ENCODE measurements at regions not wholly inside any gene's neighbourhood (a gene's known extent, or its start where the extent isn't known, plus 50 kb on each side); places are given as distances from the start of the nearest gene placed in this dataset.

DNA sequence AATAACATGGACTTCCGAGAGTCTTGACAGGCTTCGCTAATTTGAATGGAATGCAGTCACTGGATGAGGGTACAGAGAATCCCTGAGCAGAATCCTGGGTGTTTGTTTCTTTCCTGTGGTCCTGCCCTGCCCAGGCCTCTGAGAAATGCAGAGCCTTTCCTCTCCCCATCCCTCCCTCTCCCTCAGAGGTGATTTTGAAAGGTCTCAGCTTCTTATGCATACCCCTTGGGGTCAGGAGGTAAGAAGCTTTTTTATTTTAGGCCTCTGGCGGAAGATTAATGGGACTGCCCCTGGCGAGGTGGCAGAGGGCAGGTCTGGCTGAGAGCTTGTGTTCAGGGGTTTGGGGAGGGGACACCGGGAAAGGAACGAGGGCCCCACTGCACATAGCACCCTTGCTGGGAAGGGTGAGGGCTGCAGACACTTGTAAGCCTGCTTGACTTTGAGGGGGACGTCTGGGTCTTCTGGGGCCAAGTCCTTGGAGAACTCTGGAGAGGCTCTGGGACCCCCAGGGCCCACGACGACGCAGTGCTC lies 116.5 kb upstream of the SLC45A1 start (continued):
- TF ChIP-seq, protein P1, sequence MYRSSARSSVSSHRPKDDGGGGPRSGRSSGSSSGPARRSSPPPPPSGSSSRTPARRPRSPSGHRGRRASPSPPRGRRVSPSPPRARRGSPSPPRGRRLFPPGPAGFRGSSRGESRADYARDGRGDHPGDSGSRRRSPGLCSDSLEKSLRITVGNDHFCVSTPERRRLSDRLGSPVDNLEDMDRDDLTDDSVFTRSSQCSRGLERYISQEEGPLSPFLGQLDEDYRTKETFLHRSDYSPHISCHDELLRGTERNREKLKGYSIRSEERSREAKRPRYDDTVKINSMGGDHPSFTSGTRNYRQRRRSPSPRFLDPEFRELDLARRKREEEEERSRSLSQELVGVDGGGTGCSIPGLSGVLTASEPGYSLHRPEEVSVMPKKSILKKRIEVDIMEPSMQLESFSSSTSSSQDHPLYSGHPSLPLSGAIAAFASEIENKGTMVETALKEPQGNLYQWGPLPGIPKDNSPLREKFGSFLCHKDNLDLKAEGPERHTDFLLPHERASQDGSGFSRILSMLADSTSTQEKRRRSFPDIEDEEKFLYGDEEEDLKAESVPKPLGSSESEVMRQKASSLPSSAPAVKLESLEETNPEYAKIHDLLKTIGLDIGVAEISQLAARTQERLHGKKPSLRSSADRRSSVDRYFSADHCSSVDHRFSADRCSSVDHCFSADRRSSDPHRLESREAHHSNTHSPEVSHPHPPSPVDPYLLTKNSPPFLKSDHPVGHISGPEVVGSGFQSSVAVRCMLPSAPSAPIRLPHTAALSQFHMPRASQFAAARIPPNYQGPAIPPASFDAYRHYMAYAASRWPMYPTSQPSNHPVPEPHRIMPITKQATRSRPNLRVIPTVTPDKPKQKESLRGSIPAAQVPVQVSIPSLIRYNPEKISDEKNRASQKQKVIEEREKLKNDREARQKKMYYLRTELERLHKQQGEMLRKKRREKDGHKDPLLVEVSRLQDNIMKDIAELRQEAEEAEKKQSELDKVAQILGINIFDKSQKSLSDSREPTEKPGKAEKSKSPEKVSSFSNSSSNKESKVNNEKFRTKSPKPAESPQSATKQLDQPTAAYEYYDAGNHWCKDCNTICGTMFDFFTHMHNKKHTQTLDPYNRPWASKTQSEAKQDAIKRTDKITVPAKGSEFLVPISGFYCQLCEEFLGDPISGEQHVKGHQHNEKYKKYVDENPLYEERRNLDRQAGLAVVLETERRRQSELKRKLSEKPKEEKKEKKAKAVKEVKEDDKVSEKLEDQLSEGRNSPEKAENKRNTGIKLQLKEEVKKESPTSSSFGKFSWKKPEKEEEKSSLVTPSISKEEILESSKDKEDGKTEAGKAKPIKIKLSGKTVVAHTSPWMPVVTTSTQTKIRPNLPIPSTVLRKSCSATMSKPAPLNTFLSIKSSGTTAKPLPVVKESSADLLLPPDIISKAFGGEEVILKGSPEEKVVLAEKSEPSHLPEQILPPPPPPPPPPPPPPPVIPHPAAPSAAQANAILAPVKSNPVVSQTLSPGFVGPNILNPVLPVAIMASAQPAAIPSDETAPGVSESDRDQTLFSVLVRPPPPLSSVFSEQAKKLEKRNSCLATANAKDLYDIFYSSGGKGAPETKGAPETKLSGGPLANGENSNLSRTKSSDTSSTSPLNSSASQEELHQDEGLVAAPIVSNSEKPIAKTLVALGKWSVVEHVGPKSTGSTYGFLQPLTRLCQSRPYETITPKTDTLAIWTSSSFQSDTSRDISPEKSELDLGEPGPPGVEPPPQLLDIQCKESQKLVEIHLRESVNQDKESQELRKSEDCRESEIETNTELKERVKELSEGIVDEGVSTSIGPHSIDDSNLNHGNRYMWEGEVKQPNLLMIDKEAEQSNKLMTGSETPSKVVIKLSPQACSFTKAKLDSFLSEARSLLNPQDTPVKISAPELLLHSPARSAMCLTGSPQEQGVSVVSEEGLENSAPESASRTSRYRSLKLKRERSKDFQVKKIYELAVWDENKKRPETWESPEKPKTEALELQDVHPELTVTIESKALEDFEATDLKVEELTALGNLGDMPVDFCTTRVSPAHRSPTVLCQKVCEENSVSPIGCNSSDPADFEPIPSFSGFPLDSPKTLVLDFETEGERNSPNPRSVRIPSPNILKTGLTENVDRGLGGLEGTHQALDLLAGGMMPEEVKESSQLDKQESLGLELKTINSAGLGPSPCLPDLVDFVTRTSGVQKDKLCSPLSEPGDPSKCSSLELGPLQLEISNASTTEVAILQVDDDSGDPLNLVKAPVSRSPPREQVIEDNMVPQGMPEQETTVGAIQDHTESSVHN (CRISPR knock-in tag; IDR thresholded peaks at IDR 0.05): no peak
- TF ChIP-seq RBM22 (optimal IDR thresholded peaks at IDR 0.05; ENCODE audit: low read length) (no peak), SP140L (CRISPR knock-in tag; IDR thresholded peaks at IDR 0.05; ENCODE audit: borderline replicate concordance) (no peak), ZFP90 (CRISPR knock-in tag; IDR thresholded peaks at IDR 0.05; ENCODE audit: borderline replicate concordance) (no peak), ZKSCAN8 (CRISPR knock-in tag; IDR thresholded peaks at IDR 0.05; ENCODE audit: borderline replicate concordance) (no peak), ZNF160 (CRISPR knock-in tag; IDR thresholded peaks at IDR 0.05) (no peak), ETV5 (CRISPR knock-in tag; IDR thresholded peaks at IDR 0.05; ENCODE audit: borderline replicate concordance) (no peak), ZNF337 (CRISPR knock-in tag; IDR thresholded peaks at IDR 0.05; ENCODE audit: borderline replicate concordance, low read depth) (no peak), POLR2A (IDR thresholded peaks at IDR 0.05; ENCODE audit: insufficient read depth in 1 of 2, low read depth in 2 of 2, low read length in 2 of 2) (peak; percentile 44 to 53; a peak in 3 of 4 replicates), ZNF737 (CRISPR knock-in tag; IDR thresholded peaks at IDR 0.05; ENCODE audit: borderline replicate concordance) (no peak), ZNF589 (CRISPR knock-in tag; conservative IDR thresholded peaks at IDR 0.05) (no peak), YEATS4 (CRISPR knock-in tag; IDR thresholded peaks at IDR 0.05; ENCODE audit: borderline replicate concordance) (no peak), GFI1 (CRISPR knock-in tag; IDR thresholded peaks at IDR 0.05; ENCODE audit: borderline replicate concordance) (no peak), ZNF263 (CRISPR knock-in tag; IDR thresholded peaks at IDR 0.05) (no peak), ISX (CRISPR knock-in tag; conservative IDR thresholded peaks at IDR 0.05) (no peak)
- TF ChIP-seq, protein P2, sequence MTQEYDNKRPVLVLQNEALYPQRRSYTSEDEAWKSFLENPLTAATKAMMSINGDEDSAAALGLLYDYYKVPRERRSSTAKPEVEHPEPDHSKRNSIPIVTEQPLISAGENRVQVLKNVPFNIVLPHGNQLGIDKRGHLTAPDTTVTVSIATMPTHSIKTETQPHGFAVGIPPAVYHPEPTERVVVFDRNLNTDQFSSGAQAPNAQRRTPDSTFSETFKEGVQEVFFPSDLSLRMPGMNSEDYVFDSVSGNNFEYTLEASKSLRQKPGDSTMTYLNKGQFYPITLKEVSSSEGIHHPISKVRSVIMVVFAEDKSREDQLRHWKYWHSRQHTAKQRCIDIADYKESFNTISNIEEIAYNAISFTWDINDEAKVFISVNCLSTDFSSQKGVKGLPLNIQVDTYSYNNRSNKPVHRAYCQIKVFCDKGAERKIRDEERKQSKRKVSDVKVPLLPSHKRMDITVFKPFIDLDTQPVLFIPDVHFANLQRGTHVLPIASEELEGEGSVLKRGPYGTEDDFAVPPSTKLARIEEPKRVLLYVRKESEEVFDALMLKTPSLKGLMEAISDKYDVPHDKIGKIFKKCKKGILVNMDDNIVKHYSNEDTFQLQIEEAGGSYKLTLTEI (CRISPR knock-in tag; conservative IDR thresholded peaks at IDR 0.05): no peak
